ENCODE measurements at regions not wholly inside any gene's neighbourhood (a gene's known extent, or its start where the extent isn't known, plus 50 kb on each side); places are given as distances from the start of the nearest gene placed in this dataset.

- Mint-ChIP-seq H3K4me1 (peaks cover 24% of the 10 kb centered on the region), H3K27me3 (ENCODE audit: low read depth) (peaks cover 3% of the 10 kb centered on the region), H3K27ac (ENCODE audit: unreplicated experiment) (peak overlapping the region; percentile 97), H3K4me3 (peak overlapping the region; percentile 89), H3K36me3 (ENCODE audit: low read depth) (no peaks in the 10 kb centered on the region), H3K9me3 (no peaks in the 10 kb centered on the region)
- DNase-seq (ENCODE audit: low read depth, low spot score) = no peak
- TF ChIP-seq, protein P1, sequence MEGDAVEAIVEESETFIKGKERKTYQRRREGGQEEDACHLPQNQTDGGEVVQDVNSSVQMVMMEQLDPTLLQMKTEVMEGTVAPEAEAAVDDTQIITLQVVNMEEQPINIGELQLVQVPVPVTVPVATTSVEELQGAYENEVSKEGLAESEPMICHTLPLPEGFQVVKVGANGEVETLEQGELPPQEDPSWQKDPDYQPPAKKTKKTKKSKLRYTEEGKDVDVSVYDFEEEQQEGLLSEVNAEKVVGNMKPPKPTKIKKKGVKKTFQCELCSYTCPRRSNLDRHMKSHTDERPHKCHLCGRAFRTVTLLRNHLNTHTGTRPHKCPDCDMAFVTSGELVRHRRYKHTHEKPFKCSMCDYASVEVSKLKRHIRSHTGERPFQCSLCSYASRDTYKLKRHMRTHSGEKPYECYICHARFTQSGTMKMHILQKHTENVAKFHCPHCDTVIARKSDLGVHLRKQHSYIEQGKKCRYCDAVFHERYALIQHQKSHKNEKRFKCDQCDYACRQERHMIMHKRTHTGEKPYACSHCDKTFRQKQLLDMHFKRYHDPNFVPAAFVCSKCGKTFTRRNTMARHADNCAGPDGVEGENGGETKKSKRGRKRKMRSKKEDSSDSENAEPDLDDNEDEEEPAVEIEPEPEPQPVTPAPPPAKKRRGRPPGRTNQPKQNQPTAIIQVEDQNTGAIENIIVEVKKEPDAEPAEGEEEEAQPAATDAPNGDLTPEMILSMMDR (conservative IDR thresholded peaks at IDR 0.05) = no peak
Measured at GRCh38 chr1:9429342-9429711, 109.9 kb upstream of the SLC25A33 start.

GRCh38 chr1:9434247-9435152, 104.8 kb upstream of the SLC25A33 start:
- H3K36me3 Mint-ChIP-seq (ENCODE audit: low read depth) = no peaks in the 10 kb centered on the region
- no peaks in the 10 kb centered on the region for H3K27me3 Mint-ChIP-seq (ENCODE audit: low read depth)
- H3K9me3 Mint-ChIP-seq = no peaks in the 10 kb centered on the region
- peaks cover 48% of the 10 kb centered on the region for H3K4me1 Mint-ChIP-seq
- no peak overlapping the region for H3K27ac Mint-ChIP-seq (ENCODE audit: unreplicated experiment)
- TF ChIP-seq, protein P1 (conservative IDR thresholded peaks at IDR 0.05) = no peak
- DNase-seq (ENCODE audit: low read depth, low spot score) = no peak
- H3K4me3 Mint-ChIP-seq = no peak overlapping the region

DNA sequence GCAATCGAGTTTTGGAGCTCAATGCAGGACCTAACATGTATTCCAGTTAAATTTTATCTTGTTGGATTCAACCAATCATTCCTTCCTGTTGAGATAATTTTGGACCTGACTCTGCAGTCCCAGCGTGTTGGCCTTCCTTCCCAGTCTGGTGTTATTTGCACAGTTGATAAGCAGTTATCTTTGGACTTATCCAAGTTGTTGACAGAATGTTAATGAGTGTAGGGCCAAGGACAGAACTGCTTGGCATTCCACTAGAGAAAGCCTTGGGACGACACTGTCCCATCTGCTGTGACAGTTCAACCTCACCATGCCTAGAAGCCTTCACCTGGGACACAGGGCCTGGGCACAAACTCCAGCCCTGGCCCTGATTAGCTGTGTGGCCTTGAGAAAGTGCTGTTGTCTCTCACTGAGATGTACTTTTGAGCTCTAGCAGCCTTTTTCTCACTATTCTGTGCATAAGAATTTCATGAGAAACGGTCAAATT, 104.1 kb upstream of the SLC25A33 start:
- no peak overlapping the region for H3K27ac Mint-ChIP-seq (ENCODE audit: unreplicated experiment)
- H3K27me3 Mint-ChIP-seq (ENCODE audit: low read depth) = no peaks in the 10 kb centered on the region
- H3K4me3 Mint-ChIP-seq = no peak overlapping the region
- peaks cover 42% of the 10 kb centered on the region for H3K4me1 Mint-ChIP-seq
- H3K9me3 Mint-ChIP-seq = no peaks in the 10 kb centered on the region
- DNase-seq (ENCODE audit: low read depth, low spot score) = no peak
- TF ChIP-seq, protein P1 (conservative IDR thresholded peaks at IDR 0.05) = no peak
- no peaks in the 10 kb centered on the region for H3K36me3 Mint-ChIP-seq (ENCODE audit: low read depth)

DNA sequence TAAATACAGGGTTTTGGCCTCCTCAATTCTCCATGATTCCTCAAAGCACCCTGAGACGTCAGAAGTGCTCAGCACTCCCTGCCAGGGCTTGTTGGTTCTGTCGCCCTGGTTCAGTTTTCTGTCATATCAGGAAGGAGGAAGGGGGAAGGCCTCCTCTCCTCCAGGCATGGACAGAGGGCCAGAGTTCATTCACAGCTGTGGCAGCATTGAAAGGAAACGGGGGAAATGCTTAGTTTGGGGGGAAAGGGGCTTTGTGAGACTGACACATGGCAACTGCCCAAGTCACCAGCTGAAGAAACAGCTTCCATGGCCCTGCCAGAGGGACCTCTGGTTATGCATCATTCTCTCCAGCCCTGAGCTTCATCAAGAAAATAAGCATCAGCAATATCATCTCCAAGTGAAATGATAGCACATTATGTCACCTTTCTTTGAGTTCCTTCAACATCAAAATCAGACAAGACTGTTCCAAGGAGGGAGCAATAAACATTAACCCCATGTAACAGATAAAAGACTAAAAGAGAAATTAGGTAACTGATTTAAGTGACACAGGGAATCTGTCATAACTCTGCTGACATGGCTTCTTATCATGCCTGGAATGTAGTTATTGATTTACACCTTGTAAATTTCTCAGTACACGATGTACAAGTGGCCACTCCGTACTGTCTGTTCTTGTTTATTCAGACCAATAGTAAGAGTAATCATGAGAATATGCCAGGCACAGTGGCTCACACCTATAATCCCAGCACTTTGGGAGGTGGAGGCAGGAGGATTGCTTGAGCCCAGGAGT, 103.2 kb upstream of the SLC25A33 start:
- DNase-seq (ENCODE audit: low read depth, low spot score) = no peak
- Mint-ChIP-seq H3K4me1 (peaks cover 44% of the 10 kb centered on the region), H3K9me3 (no peaks in the 10 kb centered on the region), H3K36me3 (ENCODE audit: low read depth) (no peaks in the 10 kb centered on the region), H3K27me3 (ENCODE audit: low read depth) (no peaks in the 10 kb centered on the region), H3K4me3 (no peak overlapping the region), H3K27ac (ENCODE audit: unreplicated experiment) (peak overlapping the region; percentile 64)
- TF ChIP-seq, protein P1 (conservative IDR thresholded peaks at IDR 0.05) = no peak

- no peak overlapping the region for H3K4me3 Mint-ChIP-seq
- DNase-seq (ENCODE audit: low read depth, low spot score) = no peak
- TF ChIP-seq, protein P1 (conservative IDR thresholded peaks at IDR 0.05) = no peak
- peaks cover 63% of the 10 kb centered on the region for H3K4me1 Mint-ChIP-seq
- H3K9me3 Mint-ChIP-seq = no peaks in the 10 kb centered on the region
- H3K36me3 Mint-ChIP-seq (ENCODE audit: low read depth) = no peaks in the 10 kb centered on the region
- H3K27ac Mint-ChIP-seq (ENCODE audit: unreplicated experiment) = peak overlapping the region; percentile 73
- H3K27me3 Mint-ChIP-seq (ENCODE audit: low read depth) = no peaks in the 10 kb centered on the region
Measured at GRCh38 chr1:9437961-9438430, 101.3 kb upstream of the SLC25A33 start.

Data from neural crest cell (in vitro differentiated cells).